ENCODE measurements at regions not wholly inside any gene's neighbourhood (a gene's known extent, or its start where the extent isn't known, plus 50 kb on each side); places are given as distances from the start of the nearest gene placed in this dataset.
"Not testable (repeated sequence)": the region's sequence is repeated elsewhere in the genome, so short reads cannot be mapped to it uniquely, and the experiment has no call there.

DNA sequence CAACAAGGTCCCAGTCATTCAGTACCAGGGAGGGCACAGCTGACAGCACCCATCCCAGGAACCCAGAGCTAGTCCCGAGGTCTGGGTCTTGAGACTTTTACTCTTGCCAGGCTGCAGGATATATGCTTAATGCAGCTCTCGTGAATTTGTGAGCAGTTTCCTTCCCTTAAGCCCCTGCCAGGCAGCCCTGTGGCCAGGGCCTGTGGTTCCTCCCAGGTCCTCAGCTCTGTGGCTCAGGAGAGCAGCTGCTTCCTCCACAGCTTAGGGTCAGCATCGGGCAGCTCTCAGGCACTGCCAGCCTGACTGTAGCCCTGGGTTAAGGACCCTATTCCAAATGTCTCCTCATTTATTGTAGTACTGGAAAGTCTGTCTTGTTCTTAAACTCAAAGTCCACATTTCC lies 1384.8 kb downstream of the RPIA start:
- no peak for DNase-seq
- Mint-ChIP-seq H3K4me3 (no peak overlapping the region), H3K9me3 (no peaks in the 10 kb centered on the region), H3K4me1 (no peaks in the 10 kb centered on the region), H3K27me3 (no peaks in the 10 kb centered on the region), H3K36me3 (no peaks in the 10 kb centered on the region), H3K27ac (no peak overlapping the region)
- no peak for ATAC-seq (ENCODE audit: low read depth)
- POLR2A ChIA-PET, result no interaction called here

DNA sequence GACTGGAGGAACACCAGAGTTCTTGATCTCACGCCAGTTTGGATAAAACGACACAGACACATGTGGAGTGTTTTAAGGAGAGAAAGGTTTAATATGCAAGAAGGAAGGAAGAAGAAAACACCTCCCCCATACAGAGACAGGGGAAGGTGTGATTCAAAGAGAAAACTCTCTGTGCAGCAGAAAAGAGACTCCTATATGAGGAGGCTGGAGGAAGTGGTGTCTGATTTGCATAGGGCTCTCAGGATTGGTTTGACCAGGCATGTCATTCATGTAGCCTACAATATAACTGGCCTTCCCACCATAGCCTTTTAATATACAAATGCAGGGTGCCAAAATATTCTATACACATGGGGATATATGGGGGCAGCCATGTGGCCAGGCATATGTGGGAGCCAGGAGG lies 1386.5 kb downstream of the RPIA start:
- Mint-ChIP-seq H3K9me3 (no peaks in the 10 kb centered on the region), H3K36me3 (no peaks in the 10 kb centered on the region), H3K27me3 (no peaks in the 10 kb centered on the region), H3K4me3 (no peak overlapping the region), H3K27ac (no peak overlapping the region), H3K4me1 (no peaks in the 10 kb centered on the region)
- no peak for DNase-seq
- POLR2A ChIA-PET, result no interaction called here
- ATAC-seq (ENCODE audit: low read depth), result no peak

DNA sequence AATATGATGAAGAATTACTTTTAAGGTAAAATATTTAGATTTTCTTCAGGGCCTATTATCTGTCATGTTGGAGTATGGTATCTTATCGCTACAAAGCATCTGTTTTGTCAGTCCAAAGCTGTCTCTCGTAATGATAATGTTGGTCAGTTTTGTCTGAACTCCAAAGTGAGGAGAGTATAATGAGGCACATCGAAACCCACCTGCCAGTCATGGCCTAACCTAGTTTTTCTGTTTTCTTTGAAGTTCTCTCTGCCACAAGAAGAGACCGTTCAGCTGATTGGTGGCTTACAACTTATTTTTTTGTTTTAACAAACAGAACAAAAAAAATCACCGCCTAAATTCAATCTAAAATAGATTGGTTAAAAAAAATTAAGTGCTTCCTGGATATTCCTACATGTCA lies 1387.9 kb downstream of the RPIA start:
- H3K36me3 Mint-ChIP-seq, result no peaks in the 10 kb centered on the region
- no peaks in the 10 kb centered on the region for H3K9me3 Mint-ChIP-seq

DNA sequence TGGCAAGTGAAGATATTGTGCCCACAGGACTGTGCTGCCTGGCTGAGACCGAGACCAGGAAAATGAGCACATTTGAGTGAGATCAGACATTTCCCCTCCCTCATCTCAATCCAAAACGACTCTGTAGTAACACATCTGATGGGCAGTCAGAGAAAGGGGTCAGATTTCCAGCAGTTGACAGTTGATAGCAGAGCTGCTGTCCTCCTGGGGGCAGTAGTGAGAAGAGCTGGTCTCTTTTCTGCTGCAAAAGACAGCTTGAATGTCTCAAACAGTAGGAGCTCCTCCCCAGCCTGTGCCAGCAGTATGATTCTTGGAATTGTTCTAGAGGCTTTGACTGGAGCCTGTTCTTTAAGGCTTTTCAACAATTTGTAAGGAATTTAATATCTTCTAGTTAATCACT lies 1396.3 kb downstream of the RPIA start:
- ATAC-seq (ENCODE audit: low read depth); H3K9me3 Mint-ChIP-seq; POLR2A ChIA-PET; H3K4me1 Mint-ChIP-seq; DNase-seq; H3K27ac Mint-ChIP-seq; H3K4me3 Mint-ChIP-seq; H3K36me3 Mint-ChIP-seq; H3K27me3 Mint-ChIP-seq: not testable (repeated sequence)

More for the DNA sequence above, 1387.9 kb downstream of the RPIA start:
- Mint-ChIP-seq H3K27me3 (no peaks in the 10 kb centered on the region), H3K4me1 (no peaks in the 10 kb centered on the region), H3K4me3 (no peak overlapping the region), H3K27ac (no peak overlapping the region)
- POLR2A ChIA-PET, result no interaction called here
- DNase-seq, result no peak
- no peak for ATAC-seq (ENCODE audit: low read depth)

DNA sequence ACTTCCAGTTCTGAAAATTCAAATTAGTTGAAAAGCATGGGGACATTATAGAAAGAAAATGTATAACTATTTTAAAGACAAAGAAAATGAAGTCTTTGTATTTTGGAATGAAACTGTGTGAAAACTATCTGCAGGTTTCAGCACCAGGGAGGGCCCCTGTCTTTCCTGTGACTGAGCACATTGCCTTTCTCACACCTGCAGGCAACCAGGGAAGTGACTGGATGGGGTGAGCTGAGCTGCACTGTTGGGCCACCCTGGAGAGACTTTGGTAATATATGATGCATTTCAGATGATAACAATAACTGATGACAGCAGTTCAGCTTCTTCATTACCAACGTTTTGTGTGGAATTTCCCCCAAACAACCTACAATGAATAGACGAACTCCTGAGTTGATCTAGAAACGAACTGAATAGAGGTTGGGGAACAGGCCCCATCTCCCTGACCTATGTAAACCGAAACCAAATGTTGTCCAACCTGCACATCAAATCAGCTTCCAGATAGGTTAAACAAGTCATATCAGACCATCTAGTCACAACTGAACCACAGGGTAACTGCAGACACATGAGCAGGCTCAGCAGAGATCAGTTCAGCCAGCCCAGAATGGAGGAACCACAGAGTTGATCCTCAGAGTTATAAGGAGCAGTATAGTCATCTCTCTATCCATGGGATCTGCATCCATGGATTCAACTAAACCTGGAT lies 1402.2 kb downstream of the RPIA start:
- H3K4me3 Mint-ChIP-seq; POLR2A ChIA-PET; ATAC-seq (ENCODE audit: low read depth); DNase-seq; H3K4me1 Mint-ChIP-seq; H3K27ac Mint-ChIP-seq; H3K27me3 Mint-ChIP-seq; H3K36me3 Mint-ChIP-seq; H3K9me3 Mint-ChIP-seq: not testable (repeated sequence)

DNA sequence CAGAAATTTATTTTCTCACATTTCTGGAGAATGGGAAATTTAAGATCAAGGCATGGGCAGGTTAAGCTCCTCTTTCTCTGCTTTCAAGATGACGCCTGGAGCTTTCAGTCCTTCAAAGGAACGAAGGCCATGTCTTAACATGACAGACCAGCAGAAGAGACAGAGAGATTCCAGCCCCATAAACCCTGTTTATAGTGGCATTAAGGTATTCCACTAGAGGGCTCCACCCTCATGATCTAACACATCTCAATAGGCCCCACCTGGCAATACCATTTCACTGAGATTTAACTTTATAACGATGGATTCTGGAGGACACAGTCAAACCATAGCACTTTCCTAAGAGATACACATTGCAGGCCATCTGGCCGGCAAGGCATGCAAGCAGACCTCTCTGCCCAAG lies 1406.1 kb downstream of the RPIA start:
- POLR2A ChIA-PET, result not testable (repeated sequence)

DNA sequence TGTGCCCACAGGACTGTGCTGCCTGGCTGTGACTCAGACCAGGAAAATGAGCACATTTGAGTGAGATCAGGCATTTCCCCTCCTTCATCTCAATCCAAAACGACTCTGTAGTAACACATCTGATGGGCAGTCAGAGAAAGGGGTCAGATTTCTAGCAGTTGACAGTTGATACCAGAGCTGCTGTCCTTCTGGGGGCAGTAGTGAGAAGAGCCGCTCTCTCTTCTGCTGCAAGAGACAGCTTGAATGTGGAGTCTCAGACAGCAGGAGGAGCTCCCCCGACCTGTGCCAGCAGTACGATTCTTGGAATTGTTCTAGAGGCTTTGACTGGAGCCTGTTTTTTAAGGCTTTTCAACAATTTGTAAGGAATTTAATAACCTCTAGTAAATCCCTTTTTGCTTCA lies 1413.7 kb downstream of the RPIA start:
- DNase-seq; H3K27ac Mint-ChIP-seq; H3K27me3 Mint-ChIP-seq; ATAC-seq (ENCODE audit: low read depth); H3K9me3 Mint-ChIP-seq; H3K36me3 Mint-ChIP-seq; POLR2A ChIA-PET; H3K4me3 Mint-ChIP-seq; H3K4me1 Mint-ChIP-seq: not testable (repeated sequence)

More for the DNA sequence above, 1406.1 kb downstream of the RPIA start:
- not testable (repeated sequence) for ATAC-seq (ENCODE audit: low read depth); H3K9me3 Mint-ChIP-seq; H3K4me3 Mint-ChIP-seq; DNase-seq; H3K36me3 Mint-ChIP-seq; H3K4me1 Mint-ChIP-seq; H3K27me3 Mint-ChIP-seq; H3K27ac Mint-ChIP-seq

DNA sequence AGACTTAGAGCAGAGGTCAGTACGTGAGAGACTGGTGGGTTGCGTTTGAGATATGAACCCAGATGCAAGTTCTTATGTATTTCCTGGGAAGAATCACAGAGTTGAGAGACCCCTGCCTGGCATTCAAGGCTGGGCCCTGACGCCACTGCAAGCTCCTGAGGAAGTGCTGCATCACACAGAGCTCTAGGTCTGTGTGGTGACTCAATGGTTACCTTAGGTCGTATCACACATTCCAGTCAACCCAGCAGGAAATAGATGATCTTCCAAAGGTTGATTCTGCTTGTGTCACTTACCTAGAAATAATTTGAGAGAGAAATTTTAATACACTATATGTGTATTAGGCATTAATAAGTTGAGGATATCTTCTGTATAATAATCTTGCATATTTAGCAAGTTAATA lies 1431.9 kb downstream of the RPIA start:
- H3K27ac Mint-ChIP-seq; H3K4me3 Mint-ChIP-seq; H3K27me3 Mint-ChIP-seq; H3K9me3 Mint-ChIP-seq; ATAC-seq (ENCODE audit: low read depth); POLR2A ChIA-PET; DNase-seq; H3K36me3 Mint-ChIP-seq; H3K4me1 Mint-ChIP-seq: not testable (repeated sequence)

DNA sequence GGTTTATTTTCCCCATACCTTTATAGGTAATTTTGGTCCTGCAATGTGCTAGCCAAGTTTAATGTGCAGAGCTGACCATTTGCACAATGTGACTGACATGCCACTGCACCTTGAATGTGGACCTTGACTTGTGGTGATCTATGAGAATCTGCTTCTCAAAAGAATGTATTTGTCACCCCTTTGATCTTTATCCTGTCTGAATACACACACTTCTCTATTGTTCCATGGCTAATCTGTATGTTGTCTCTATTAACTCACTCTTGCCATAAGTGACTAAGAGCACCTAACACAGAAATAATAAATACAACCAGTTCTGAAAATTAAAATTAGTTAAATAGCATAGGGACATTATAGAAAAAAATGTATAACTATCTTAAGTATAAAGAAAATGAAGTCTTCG lies 1447.6 kb downstream of the RPIA start:
- H3K27me3 Mint-ChIP-seq, result not testable (repeated sequence)

DNA sequence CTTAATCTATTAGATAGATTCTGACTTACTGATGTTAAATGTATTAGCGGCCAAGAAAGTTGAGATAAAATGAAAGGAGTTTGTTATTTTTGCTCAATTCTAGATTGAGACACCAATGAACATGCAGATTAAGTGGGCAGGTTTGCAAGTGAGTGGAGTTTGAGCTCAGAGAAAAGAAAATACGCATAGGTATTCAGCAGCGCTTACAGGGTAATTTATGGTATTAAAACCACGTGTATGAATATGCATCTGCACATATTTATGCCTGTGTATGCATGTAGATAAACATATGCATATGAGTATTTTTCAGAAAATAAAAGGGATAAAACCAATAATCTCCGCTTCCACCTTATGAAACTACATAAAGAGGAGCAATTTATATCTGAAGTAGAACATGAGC lies 1450.1 kb downstream of the RPIA start:
- DNase-seq; H3K27me3 Mint-ChIP-seq; H3K9me3 Mint-ChIP-seq; POLR2A ChIA-PET; H3K27ac Mint-ChIP-seq; H3K4me3 Mint-ChIP-seq; H3K4me1 Mint-ChIP-seq; ATAC-seq (ENCODE audit: low read depth); H3K36me3 Mint-ChIP-seq: not testable (repeated sequence)

More for the DNA sequence above, 1447.6 kb downstream of the RPIA start:
- H3K4me1 Mint-ChIP-seq; DNase-seq; ATAC-seq (ENCODE audit: low read depth); H3K9me3 Mint-ChIP-seq; POLR2A ChIA-PET; H3K36me3 Mint-ChIP-seq; H3K4me3 Mint-ChIP-seq; H3K27ac Mint-ChIP-seq: not testable (repeated sequence)

DNA sequence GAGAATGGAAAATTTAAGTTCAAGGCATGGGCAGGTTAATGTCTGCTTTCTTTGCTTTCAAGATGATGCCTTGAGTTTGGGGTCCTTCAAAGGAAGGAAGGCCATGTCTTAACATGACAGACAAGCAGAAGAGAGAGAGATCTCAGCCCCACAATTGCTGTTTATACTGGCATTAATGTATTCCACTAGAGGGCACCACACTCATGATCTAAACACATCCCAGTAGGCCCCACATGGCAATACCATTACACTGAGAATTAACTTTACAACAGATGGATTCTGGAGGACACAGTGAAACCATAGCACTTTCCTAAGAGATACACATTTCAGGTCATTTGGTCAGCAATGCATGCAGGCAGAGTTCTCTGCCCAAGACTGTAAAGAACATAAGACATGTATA lies 1460.3 kb downstream of the RPIA start:
- H3K27ac Mint-ChIP-seq; DNase-seq; ATAC-seq (ENCODE audit: low read depth); POLR2A ChIA-PET; H3K9me3 Mint-ChIP-seq; H3K4me1 Mint-ChIP-seq; H3K27me3 Mint-ChIP-seq; H3K4me3 Mint-ChIP-seq; H3K36me3 Mint-ChIP-seq: not testable (repeated sequence)

DNA sequence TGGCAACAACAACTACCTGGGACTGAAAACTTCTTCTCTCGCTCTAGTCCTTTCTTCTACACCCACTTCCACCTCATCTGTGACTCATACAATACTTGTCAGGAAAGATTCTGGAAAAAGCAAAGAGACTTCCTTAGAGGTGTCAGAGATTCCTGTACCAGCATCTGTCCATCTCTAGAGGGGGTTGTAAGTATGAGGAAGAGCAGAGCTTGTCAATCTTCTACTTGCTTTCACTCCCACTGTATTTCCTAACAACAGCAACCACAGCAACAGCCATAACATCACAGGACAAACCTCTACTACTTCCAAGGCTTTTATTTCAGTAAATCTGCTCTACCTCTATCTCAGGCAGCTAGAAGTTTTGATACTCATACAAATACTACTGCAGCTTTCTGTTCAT lies 1479.5 kb downstream of the RPIA start:
- H3K4me3 Mint-ChIP-seq; POLR2A ChIA-PET; H3K9me3 Mint-ChIP-seq; H3K27ac Mint-ChIP-seq; DNase-seq; H3K27me3 Mint-ChIP-seq; ATAC-seq (ENCODE audit: low read depth); H3K4me1 Mint-ChIP-seq; H3K36me3 Mint-ChIP-seq: not testable (repeated sequence)

DNA sequence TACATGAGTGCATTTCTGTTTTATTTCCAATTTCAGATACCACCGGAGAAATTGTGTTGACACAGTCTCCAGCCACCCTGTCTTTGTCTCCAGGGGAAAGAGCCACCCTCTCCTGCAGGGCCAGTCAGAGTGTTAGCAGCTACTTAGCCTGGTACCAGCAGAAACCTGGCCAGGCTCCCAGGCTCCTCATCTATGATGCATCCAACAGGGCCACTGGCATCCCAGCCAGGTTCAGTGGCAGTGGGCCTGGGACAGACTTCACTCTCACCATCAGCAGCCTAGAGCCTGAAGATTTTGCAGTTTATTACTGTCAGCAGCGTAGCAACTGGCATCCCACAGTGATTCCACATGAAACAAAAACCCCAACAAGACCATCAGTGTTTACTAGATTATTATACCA lies 1481.6 kb downstream of the RPIA start:
- H3K36me3 Mint-ChIP-seq, H3K27me3 Mint-ChIP-seq: not testable (repeated sequence)

DNA sequence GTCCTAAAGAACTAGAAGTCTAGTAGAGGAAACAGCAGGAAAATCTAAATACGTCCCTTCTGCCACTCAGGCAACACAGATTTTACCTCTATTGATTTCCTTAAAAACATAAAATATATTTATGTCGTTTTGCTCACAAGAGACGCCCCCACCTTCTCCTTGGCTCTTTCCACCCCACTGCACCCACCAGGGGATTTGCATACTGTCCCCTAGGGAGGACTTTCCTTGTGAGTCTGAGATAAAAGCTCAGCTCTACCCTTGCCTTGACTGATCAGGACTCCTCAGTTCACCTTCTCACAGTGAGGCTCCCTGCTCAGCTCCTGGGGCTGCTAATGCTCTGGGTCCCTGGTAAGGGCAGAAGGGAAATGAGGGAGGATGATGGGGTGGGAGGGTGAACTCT lies 1488.1 kb downstream of the RPIA start:
- H3K36me3 Mint-ChIP-seq; POLR2A ChIA-PET; H3K4me1 Mint-ChIP-seq; H3K27me3 Mint-ChIP-seq; DNase-seq; ATAC-seq (ENCODE audit: low read depth); H3K9me3 Mint-ChIP-seq; H3K4me3 Mint-ChIP-seq; H3K27ac Mint-ChIP-seq: not testable (repeated sequence)

More for the DNA sequence above, 1481.6 kb downstream of the RPIA start:
- H3K4me3 Mint-ChIP-seq; H3K9me3 Mint-ChIP-seq; ATAC-seq (ENCODE audit: low read depth); POLR2A ChIA-PET; H3K4me1 Mint-ChIP-seq; DNase-seq; H3K27ac Mint-ChIP-seq: not testable (repeated sequence)
